ENCODE measurements at regions not wholly inside any gene's neighbourhood (a gene's known extent, or its start where the extent isn't known, plus 50 kb on each side); places are given as distances from the start of the nearest gene placed in this dataset.
"Not testable (repeated sequence)": the region's sequence is repeated elsewhere in the genome, so short reads cannot be mapped to it uniquely, and the experiment has no call there.

DNA sequence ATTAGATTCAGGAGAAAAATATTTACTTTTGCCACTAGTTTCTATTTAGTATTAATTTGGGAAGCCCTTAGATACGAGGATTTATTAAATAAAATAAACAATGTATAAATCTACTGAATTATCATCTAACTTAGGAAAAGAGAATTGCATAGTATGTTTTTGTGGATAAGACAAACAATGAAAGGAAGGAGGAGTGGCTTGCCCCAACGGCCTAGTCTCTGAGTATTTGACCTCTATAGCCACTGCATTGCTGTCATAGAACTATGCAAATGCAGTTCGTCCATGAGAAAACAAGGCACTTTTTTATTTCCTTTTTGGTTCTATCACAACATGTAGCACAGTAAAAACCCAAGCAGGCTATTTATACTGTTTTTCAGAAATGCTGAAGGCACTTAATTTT lies 321.2 kb upstream of the CCNH start:
- DNase-seq = no peak

DNA sequence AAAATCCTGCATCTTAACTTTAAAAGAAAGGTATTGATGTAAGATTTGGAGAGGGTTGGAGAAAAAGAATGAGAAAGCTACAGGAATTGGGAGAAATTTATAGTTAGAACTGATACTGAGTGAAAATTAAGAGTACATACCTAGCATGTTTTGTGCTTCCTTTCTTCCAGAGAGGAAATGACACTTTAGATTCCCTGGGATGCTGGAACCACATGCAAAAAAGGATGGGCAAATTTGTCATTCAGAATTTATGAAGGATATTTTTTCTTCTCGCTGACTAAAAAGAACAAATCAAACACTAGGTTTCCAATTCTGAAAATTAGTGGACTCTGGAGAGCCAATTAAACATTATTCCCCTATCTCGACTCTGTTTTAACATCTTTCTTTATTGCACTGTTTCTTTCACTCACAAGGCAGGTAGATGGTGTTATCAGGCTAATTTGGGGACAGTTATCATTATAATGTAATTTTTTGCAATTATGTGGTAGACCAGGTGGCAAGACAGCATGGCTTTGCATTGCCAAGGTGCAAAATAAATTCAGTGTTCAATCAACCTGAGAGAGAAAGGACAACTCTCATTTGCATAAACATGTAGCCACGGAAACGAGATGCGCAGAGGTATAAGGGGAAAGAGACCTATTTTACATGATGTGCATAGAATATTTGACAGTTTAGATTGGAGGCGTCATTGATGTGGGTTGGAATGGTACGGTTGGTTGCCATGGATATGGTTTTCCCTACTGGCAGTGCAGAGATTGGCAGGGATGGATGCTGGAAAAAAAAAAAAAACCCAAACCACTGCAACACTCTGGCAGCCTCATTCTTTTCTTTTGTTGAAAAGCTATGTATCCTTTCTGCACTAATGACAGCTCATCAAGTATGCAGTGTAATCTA lies 320.4 kb upstream of the CCNH start:
- no peak for DNase-seq

DNA sequence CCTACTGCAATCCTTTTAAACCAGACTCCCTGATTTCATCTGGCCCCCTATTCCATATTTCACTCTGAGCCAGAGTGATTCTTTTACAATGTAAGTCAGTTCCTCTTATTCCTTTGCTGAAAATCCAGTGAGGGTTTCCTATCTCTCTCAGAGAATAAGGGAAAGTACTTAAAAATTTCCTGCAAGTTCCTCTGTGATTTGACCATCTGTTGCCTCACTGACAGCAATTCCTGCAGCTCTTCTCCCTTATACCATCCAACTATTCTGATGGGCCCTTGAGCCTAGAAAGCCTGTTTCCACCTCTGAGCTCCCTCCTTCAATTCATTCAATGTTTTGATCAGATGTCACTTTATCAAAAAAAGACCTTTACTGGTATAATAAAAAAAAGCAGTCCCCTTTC lies 317.1 kb upstream of the CCNH start:
- no peak for DNase-seq

DNA sequence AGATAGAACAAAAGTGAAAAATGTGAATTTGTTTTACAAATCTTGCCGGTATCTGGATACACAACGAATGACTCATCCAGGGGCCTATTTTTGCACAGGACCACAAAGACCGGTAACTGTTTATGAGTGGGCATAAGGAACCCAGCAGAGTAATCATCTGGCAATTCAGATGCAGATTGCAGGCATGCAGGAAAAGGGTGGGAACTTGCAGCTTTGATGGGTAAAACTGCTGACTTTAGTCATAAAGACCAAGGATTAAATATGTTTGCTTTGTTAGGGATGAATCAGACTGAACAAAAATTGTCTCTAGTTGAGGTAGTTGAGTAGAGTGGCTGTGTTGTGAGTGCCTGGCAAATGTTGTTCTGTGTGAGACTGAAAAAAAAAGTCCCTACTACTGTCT lies 309.6 kb upstream of the CCNH start:
- DNase-seq = no peak

DNA sequence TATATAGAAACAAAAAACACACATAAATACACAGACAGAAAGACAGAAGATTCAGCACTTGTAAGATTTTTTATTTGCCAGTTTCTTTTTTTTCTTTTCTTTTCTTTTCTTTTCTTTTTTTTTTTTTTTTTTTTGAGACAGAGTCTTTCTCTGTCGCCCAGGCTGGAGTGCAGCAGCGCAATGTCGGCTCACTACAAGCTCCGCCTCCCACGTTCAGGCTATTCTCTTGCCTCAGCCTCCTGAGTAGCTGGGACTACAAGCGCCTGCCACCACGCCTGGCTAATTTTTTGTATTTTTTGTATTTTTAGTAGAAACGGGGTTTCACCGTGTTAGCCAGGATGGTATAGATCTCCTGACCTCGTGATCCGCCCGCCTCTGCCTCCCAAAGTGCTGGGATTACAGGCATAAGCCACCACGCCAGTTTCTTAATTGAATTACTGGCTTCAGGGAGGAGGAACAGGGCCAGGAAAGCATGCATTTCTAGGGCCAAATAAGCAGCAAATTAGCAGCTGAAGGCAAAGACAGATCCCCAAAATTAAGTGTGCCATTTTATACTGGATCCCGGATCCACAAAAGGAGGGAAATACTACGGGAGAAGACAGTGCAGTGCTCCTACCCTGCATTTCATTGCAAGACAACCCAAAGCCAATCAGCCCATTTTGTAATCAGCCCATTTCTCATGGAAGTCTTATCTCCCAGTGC lies 305.6 kb upstream of the CCNH start:
- DNase-seq = not testable (repeated sequence)

DNA sequence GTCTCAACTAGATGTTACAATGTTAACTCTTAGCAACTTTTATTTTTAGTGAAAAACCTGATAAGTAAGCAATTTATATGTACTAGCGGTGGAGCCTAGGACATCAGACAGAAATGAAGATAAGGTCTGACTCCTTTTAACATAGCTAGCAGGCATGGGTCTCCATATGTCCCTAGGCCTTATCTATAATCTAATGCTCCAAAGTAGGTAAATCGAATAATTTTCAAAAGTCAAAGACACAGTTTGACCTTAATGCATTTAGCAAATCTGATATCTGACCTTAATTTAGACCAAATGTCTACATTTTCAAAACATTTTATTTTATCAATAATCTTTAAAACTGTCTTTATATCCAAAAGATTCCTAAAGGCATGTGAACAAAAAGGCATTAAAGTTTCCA lies 305.0 kb upstream of the CCNH start:
- no peak for DNase-seq

DNA sequence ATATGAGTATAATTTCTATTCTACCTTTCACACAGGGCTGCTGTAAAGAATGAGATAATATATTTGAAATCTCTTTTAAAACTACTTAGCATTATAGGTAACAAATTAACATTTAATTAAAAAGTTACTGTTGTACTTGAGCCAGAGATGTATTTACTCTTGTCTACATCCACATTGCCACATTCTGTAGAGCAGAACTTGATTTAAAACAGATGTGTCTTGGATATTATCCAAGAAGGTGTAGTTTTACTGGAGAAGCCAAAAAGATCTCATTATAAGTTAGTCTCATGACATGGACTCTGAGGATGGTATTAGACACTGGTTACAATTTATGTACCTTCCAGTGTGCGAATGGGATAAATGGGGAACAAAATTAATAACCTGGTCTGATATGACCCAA lies 293.1 kb upstream of the CCNH start:
- no peak for DNase-seq

DNA sequence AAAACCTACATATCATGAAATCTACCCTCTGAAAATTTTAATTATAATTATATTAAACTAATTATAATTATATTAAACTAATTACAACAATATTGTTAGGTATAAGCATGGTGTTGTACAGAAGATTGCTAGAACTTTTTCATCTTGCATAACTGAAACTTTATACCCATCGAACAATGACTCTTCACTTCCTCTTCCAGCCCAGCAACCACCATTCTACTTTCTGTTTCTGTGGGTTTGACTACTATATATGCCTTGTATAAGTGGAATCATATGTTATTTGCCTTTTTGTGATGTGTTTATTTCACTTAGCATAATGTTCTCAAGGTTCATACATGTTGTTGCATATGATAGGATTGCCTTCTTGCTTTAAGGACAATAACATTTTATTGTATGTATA lies 274.2 kb upstream of the CCNH start:
- DNase-seq = no peak

DNA sequence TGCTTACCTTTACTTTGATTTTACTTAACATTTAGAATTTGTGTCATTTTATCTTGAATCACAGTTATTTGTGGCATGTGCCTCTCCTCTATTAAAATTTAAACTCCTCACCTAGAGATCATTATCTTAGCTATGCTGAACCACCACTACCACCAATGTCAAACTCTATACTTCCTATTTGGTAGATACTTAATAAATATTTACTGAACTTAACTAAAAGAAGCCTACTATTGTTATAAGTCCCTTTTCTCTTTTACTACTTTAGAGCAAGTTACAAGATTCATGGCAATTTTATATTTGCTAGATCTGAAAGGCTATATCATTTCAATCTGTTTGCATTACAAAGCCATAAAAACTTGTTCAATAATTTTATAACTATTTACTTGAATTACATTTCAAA lies 273.3 kb upstream of the CCNH start:
- DNase-seq = no peak

DNA sequence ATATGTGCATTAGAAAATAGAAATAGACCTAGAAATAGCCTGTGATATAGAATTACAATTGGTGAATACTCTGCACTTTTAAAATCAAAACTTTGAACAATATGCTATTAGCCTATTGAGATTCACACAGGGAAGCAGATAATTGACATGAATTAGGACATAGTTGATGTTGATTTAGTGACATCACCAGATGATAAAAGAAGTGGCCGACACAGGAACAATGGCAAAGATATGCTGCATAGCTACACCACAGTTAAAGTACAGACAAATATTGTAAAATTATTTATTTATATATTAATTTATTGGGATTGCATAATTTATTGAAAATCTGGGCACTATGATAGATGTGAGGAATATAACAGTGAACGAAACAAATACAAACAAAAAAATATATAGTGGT lies 261.5 kb upstream of the CCNH start:
- DNase-seq = no peak

DNA sequence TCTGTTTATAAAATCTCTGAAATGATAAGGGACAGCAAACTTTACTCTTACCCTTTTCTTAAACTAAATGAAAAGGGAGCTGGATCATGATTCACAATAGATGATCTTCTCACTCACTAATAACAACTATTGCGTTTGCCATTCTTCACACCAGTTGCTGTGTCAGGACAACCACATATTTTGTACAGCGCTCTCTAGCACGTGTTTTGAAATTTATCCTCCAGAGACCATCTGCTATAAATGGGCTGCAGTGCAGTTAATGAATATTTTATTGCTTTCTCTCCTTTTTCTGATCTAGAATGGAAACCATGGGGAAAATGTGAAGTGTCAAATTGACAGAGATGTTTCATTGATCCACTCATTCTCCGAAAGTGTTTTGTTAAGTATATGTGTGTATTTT lies 258.4 kb upstream of the CCNH start:
- DNase-seq = no peak

DNA sequence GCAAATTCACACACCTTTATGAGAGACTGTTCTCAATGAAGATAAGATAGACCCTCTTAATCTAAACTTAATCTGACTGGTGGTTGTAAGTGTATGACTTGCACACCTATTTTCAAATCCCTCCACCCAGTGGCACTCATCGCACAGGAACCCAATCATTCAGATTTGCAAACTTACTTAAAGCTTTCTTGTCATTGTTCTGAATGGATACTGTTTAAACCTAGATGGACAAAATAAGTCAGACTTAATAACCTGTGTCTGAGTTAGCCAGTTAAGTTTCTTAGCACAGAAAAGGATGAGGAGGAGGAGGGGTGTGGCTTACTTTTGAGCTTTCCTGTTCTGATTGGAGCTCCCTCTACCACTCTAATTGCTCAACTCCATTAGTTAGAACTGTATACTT lies 252.4 kb upstream of the CCNH start:
- no peak for DNase-seq

DNA sequence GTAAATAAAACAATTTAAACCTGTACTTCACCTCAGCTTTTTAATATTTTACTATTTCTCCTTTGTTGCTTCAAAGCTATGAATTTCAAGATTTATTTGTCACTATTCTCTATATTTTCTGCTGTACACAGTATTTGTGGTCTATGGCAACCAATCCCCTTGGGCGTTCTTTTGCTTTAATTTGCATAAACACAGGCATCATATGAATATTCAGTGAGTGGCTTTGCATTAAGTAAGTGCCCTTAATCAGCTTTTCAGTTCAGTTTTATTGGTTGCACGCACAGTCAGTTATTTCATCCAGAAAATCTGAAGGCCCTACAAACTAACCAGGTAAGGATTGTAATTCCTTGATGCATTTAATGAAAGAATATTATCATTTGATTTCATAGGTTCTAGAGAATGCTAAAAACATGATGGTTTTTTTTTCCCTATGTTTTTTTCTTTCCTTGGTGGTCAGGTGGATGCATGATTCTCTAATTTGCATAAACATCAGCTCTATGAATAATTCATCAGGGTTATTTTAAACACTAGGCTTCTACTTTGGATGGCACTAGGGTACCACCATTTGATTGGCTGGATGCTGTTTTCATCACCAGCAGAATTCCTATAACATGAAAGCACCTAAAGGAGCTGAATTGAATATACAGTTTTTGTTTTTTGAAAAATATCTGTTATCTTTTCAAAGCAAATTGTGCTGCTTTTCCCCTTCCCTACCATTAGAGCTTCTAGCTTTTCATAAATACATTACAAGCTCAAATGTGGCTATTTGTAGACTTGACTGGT lies 249.2 kb upstream of the CCNH start:
- DNase-seq = no peak

DNA sequence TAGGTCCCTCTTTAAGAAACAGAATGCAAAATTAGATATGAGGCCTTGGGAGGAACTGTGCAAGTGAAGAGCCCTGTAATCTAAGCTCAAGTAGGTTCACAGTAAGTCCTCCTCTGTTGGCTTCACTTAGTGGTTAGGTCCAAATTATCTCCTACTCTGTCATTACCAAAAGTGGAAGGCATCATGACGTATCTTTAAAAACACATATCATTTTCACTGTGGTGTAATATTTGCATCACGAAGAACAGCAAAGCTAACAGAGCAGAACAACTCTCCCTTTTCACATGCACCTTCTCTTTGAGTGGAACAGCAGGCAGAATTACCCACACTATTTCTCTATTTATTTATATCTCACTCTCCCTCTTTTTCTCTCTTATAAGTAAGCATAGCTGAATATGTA lies 240.5 kb upstream of the CCNH start:
- DNase-seq = no peak

DNA sequence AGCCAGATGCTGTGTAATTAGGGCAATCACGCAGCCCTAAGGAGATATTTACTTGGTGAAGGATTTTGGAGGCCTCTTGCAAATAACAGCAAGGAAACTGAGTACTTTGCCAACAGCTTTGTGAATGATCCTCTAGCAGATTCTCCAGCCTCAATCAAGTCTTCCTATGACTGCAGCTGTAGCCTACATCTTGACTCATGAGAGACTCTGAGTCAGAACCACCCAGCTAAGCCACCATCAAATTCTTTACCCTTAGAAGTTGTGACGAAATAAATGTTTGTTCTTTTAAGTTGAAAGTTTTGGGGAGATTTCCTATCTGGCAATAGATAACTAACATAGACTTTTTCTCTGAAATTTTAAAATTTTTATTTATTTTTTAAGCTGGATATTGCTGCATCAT lies 237.6 kb upstream of the CCNH start:
- DNase-seq = no peak

DNA sequence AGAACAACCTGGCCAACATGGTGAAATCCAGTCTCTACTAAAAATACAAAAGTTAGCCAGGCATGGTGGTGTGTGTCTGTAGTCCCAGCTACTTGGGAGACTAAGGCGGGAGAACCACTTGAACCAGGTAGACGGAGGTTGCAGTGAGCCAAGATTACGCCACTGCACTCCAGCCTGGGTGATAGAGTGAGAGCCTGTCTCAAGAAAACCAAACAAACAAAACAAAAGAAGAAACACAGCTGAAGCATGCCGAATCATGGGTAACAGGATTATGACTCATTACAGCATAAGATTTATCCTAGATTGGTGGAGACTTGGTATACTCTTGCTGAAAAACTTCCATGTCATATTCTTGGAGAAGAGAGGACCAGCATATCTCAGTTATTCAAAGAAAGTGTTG lies 236.7 kb upstream of the CCNH start:
- no peak for DNase-seq

DNA sequence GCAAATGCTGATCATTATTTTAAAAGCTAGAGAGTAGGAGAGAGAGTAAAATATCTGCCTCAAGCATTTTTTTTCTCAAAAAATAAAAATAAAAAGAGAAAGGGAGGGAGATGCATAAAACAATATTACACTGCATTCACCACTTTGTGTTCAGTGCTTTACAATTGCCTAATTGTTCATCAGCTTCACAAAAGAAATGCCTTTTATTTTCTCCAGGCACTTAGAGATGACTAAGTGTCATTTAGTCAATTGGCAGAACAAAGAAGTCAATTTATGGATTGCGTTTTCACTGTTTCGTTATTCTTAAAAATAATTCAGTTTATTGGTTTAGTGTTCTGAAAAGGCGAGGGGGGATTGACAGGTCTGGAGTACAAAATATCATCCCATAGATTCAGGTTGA lies 232.5 kb upstream of the CCNH start:
- no peak for DNase-seq

DNA sequence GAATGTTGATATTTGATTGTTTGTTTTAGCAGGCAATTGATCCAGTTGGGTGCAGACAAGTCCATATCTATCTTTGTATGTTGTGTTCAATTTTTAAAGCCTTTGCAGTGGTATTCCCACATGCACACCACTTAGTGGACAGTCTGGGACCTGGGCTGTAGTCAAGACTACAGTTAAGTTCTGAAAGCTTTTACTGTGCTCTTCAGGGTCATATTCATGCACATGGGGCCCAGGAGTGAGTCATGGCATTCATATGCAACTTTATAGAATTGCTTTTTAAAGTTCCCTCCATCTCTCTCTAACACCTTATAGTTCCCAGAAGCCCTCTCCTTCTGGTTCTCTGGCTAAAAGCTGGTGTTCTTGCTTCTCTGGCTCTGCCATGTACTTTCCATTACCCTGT lies 228.2 kb upstream of the CCNH start:
- DNase-seq = no peak

DNA sequence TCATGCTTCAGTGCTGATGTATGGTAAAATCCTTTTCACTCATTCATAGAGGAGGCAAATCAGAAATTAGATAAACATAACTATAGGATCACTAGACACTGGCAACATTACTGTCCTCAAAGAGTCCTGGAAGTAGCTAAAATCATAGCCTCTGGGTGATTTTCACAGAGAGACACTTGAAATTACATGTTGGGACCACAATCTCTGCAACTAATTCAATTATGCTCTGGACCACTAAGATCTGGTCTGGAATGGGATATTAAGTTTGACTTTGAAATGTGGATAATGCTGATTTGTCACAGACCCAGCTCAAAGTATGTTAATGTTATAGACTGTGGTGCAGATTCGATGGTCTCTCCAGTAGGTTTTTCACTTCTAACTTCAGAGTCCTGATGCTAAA lies 214.6 kb upstream of the CCNH start:
- no peak for DNase-seq

DNA sequence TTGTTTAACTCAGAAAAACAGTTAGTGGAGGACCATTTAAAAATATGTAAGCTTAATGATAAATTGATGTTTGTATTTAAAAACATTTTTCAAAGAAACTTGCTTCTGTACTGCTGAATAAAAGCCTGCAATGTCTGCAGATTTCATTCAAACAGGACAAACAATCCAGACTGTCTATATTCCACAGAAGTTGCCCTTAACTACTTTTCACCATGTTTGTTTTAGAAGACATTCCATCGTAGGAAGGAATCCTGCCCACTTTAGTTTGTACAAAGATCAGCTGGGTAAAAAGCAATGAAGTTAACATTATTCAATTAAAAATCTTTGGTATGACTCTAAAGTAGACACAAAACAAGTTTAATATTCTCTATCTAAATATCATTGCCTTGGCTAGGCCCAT lies 195.7 kb upstream of the CCNH start:
- no peak for DNase-seq

DNA sequence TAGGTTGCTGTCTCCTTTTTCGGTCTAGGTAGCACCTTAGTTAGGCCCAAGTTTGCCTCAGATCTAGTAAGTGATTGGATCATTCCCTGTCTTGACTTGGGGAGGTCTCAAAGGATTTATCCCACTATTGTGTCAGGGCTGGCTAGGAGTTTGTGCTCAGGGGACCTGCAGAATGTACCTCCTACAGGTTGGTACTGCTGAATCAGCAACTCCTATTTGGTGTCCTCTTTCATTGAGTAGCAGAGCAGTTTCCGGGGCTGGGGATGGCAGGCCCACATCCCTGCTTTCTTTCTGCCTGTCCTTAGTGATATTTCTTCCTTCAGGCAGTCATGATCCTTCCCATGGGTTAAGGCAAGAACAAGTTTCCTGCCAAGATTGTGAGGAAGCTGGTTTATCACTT lies 192.9 kb upstream of the CCNH start:
- no peak for DNase-seq

DNA sequence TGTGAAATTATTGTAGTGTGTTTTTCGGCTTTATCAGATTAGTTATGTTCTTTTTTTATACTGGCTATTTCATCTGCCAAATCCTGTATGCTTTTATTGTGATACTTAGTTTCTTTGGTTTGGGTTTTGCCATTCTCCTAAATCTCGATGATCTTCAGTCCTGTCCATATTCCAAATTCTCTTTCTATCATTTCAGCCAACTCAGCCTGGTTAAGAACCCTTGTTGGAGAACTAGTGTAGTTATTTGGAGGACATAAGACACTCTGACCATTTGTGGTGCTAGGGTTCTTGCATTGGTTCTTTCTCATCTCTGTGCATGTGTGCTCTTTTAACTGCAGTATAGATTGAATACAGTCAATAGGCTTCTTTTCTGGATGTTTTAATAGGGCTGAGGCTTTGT lies 187.0 kb upstream of the CCNH start:
- DNase-seq = no peak

DNA sequence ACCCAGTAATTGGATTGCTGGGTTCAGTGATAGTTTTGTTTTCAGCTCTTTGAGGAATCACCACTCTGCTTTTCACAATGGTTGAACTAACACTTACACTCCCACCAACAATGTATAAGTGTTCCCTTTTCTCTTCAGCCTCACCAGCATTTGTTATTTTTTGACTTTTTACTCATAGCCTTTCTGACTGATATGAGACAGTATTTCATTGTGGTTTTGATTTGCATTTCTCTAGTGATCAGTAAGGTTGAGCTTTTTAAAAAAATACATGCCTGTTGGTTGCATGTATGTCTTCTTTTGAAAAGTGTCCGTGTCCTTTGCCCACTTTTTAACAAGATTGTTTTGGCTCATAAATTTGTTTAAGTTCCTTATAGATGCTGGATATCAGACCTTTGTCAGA lies 185.7 kb upstream of the CCNH start:
- no peak for DNase-seq

DNA sequence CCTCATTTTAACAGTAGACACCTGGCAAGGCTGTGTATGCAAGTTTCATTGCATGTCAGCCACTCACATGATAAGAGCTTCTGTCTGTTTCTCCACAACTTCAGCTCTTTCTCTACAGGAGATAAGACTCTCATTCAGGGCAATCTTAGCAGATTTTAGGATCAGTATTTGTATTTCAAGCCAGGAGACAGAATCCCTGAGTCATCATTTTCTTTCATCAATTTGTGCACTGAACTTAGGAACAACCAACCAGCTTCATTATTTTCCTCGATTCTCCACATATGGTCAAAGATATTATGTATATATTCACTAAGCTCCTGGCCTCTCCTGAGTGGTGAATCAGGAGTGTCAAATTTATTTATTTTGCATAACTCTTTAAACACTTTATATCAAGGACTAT lies 181.8 kb upstream of the CCNH start:
- DNase-seq = no peak

All from NCI-H1694 (cell line).